ENCODE measurements at regions not wholly inside any gene's neighbourhood (a gene's known extent, or its start where the extent isn't known, plus 50 kb on each side); places are given as distances from the start of the nearest gene placed in this dataset.

- Mint-ChIP-seq H3K4me1 (peaks cover 13% of the 10 kb centered on the region), H3K4me3 (no peak overlapping the region), H3K27me3 (no peaks in the 10 kb centered on the region), H3K9me3 (no peaks in the 10 kb centered on the region), H3K36me3 (no peaks in the 10 kb centered on the region), H3K27ac (no peak overlapping the region)
Observed at GRCh38 chr15:75148280-75148679, 53.4 kb upstream of the C15orf39 start.

DNA sequence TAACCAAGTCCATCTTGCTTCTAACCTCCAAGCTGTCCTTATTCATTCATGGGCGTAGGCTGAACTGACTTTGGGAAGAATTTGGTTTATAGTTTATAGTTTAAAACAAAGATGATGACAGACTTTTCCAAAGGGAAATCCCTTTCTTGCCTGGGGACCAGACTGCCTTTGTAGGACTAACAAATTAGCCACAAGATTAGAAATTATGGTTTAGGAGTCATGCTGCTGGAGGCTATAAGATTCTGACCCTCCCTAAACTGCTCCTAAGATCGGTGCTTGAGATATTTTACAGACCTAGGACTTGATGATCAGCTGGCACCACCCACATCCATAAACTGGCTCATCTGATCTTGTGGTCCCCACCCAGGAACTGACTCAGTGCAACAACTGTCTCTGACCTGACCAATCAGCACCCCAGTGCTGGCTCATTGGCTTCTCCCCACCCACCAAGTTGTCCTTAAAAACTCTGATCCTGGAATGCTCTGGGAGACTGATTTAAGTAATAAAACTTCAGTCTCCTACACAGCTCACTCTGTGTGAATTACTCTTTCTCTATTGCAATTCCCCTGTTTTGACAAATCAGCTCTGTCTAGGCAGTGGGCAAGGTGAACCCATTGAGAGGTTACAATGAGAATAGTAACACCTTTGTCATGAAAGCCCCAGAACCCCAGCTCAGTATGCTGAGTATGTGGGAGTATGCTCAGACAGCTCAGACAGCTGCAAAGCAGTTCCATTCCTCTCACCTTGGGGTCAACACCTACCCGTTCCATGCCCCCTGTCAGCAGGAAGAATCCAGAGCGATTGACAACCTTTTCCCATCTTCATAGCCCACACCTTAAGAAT, 51.6 kb upstream of the C15orf39 start:
- H3K4me3 Mint-ChIP-seq = no peak overlapping the region
- H3K27me3 Mint-ChIP-seq = no peaks in the 10 kb centered on the region
- peak overlapping the region; percentile 14 for H3K27ac Mint-ChIP-seq
- no peaks in the 10 kb centered on the region for H3K36me3 Mint-ChIP-seq
- H3K9me3 Mint-ChIP-seq = no peaks in the 10 kb centered on the region
- peaks cover 13% of the 10 kb centered on the region for H3K4me1 Mint-ChIP-seq

DNA sequence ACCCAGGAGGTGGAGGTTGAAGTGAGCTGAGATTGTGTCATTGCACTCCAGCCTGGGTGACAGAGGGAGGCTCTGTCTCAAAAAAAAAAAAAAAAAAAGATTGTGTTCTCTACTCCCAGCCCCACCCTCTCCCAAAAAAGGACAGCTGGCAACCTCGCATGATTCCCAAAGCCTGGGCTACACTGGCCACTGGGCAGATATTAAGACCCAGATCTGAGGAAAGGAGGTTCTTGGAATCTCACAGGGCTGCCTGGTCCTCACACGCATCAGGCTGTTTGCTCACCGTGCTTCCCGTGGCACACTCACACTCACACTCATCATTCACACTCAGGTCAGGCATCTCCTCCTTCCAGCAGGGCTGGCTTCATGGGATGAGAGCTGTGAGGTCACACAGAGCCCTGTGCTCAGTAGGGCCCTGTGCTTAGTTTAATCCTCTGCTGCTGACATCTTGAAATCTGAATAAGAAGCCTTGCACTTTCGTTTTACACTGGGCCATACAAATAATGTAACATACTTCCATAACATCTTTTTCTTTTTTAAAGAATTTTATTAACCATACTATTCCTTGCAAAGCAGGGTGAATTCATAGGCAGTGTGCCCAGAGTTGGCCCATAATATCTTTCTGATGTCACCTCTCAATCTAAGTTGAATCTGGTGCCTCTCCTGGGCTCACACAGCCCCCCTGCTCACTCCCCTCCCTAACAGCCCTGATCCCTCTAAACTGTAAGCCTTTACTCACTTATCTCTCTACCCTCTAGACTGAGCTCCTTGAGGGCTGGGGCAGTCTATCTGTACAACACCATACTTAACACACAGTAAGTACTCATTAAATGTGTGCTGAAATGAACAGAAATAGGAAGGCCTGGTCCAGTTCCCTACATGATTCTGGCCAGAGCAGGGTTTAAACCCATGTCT, 50.2 kb upstream of the C15orf39 start:
- Mint-ChIP-seq H3K4me3 (no peak overlapping the region), H3K27ac (peak overlapping the region; percentile 77), H3K27me3 (no peaks in the 10 kb centered on the region), H3K36me3 (no peaks in the 10 kb centered on the region), H3K4me1 (peaks cover 13% of the 10 kb centered on the region), H3K9me3 (no peaks in the 10 kb centered on the region)

All from activated naive CD4-positive, alpha-beta T cell treated with anti-CD3 and anti-CD28 coated beads, Interleukin-2, amount 50 U/mL, for 24 hours (primary cell).